NCI-H146 treated with DMSO at 0.1 percent for 48 hours (cell line): ENCODE measurements at regions not wholly inside any gene's neighbourhood (a gene's known extent, or its start where the extent isn't known, plus 50 kb on each side); places are given as distances from the start of the nearest gene placed in this dataset.

Experiments
- DNase-seq: peaks from one replicate; lab custom pipeline; 2025; ENCODE audit not compliant: unreplicated experiment; lab: John Stamatoyannopoulos, UW

DNA sequence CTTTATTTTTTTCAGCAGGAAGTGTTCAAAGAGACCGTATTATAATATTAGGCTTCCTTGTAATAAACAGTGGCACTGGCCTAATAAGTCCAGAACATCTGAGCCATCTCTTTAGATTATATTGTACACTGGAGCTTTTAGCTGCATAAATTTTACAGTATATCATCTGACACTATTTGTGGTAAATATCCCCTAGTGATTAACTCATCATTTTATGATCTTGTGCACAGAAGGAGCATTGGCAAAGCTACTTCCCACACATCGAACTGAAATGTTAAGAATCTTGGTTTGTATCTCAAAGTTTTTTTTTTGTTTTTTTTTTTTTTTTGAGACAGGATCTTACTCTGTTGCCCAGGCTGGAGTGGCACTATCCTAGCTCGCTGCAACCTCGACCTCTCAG is 162.7 kb downstream of the HIPK3 start:
- DNase-seq: no peak

DNA sequence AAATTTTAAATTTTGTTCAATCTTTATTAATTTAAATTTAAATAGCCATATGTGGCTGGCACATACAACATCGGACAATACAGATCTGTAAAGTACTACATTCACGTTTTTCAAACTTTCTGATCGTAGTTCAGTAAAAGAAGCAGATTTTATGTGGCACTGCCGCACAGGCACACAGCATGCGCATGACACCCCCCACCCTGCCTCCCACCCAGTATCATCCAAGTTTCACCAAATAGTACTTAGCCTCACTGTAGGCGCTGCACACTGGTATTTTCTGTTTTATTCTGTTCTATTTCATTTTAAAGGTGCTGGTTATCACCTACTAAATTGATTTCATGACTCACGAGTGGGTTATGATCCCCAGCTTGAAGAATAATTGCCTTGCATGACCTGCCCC is 159.9 kb downstream of the HIPK3 start:
- DNase-seq: no peak

DNA sequence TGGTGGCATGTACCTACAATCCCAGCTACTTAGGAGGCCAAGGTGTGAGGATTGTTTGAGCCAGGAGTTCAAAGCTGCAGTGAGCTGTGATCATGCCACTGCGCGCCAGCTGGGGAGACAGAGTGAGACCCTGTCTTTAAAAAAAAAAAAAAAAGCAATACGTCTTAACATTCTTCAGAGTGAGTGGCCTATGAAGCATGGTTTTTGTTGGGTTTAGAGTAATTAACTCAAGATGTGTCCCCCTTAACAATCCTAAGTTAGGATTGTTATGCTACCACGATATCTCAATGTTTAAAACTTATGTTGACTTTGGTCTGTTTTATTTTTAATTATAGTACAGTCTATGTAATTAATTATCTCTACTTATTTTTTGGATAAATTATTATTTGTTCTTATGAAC is 156.1 kb downstream of the HIPK3 start:
- DNase-seq: no peak

DNA sequence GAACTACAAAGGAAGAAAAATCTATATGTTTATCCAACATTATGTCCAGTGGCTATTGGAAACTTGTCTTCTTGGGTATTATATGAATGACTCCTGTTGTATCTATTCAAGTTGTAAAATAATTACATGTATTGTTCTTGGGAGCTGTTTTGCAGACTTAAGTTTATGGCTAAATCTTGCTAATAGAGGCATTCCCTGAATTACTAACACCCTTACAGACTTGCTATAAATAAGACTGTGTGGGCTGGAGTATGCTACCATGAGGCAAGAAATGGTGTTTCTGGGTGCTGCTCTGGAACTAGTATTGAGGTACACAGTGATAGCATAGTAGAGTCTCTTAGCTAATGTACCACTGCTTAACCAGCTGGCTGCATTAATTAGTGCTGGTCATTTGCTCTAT is 155.1 kb downstream of the HIPK3 start:
- DNase-seq: no peak

DNA sequence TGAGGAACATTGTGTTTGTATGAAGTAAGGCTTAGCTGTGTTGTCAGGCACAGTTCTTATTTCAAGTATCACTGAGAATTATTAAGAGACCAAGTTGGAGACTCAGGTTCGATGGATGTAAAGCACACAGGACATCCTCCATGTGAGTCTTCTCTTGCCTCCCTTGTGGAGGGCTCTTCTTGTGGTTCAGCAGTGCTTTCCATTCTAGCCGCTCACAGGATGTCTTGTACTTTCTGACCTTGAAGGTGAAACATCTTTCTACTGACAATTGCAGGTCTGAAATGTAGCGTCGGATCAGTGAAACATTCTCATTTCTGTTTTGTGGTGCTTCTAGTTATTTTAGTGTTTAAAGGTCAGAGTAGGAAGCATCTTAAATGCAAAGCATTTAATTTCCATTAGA is 154.6 kb downstream of the HIPK3 start:
- DNase-seq: no peak

DNA sequence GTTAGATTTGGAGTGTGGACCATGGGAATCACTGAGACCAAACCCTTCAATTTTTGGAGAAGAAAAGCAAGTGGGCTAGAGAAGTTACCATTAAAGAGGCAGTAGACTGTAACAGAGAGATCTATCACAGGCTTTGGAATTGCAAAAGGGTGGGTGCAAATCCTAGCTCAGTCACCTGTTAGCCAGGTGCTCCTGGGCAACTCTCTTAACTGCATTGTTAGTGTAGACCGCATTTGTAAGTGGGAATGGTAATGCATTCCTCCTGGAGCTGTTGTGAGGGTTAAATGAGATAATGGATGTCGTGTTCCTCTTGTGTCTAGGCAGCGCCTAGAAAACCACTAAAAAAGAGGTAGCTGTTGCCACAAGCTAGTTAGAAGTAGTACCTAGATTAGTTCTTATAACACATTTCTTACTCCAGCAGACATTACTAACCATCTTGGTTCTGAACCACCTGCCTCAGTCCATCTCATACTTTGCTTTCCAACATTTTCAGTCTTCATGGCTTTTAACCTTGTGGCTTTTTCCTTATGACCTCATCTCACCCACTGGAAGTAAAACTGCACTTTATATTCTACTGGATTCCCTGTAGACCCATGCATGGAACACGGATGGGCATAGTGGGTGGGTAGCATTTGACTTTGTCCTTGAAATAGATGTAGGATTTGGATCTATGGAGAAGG is 153.0 kb downstream of the HIPK3 start:
- no peak for DNase-seq
